HS-5 (cell line): ENCODE measurements at regions not wholly inside any gene's neighbourhood (a gene's known extent, or its start where the extent isn't known, plus 50 kb on each side); places are given as distances from the start of the nearest gene placed in this dataset.

Experiments
- DNase-seq: peaks from one replicate; pipeline ENCODE4 v3.0.0-alpha.2; 2012; ENCODE audit warnings: low read depth

- DNase-seq = no peak
Measured at GRCh38 chr4:186889876-186890643, 166.4 kb upstream of the FAT1 start.

- no peak for DNase-seq
Measured at GRCh38 chr4:186891859-186892486, 168.3 kb upstream of the FAT1 start.

GRCh38 chr4:186898367-186898766, 174.7 kb upstream of the FAT1 start:
- DNase-seq = no peak

- DNase-seq = no peak
Measured at GRCh38 chr4:186900232-186900900, 176.7 kb upstream of the FAT1 start.

- DNase-seq = no peak
Measured at GRCh38 chr4:186900984-186901383, 177.3 kb upstream of the FAT1 start.

GRCh38 chr4:186901850-186902249, 178.2 kb upstream of the FAT1 start:
- no peak for DNase-seq

- no peak for DNase-seq
Measured at GRCh38 chr4:186902361-186902760, 178.7 kb upstream of the FAT1 start.

- peak; percentile 83 for DNase-seq
Measured at GRCh38 chr4:186904101-186904500, 180.4 kb upstream of the FAT1 start.

GRCh38 chr4:186906722-186907121, 183.1 kb upstream of the FAT1 start:
- DNase-seq = no peak

GRCh38 chr4:186910385-186910784, 186.7 kb upstream of the FAT1 start:
- no peak for DNase-seq

GRCh38 chr4:186912606-186913005, 188.9 kb upstream of the FAT1 start:
- DNase-seq = no peak

GRCh38 chr4:186915816-186916215, 192.2 kb upstream of the FAT1 start:
- DNase-seq = no peak

- no peak for DNase-seq
Measured at GRCh38 chr4:186917136-186917535, 193.5 kb upstream of the FAT1 start.

GRCh38 chr4:186918466-186918865, 194.8 kb upstream of the FAT1 start:
- no peak for DNase-seq

GRCh38 chr4:186919340-186919739, 195.7 kb upstream of the FAT1 start:
- DNase-seq = no peak

- no peak for DNase-seq
Measured at GRCh38 chr4:186920483-186920882, 196.8 kb upstream of the FAT1 start.

GRCh38 chr4:186920992-186921391, 197.3 kb upstream of the FAT1 start:
- no peak for DNase-seq

GRCh38 chr4:186924723-186925122, 201.1 kb upstream of the FAT1 start:
- DNase-seq = no peak

GRCh38 chr4:186927624-186928023, 204.0 kb upstream of the FAT1 start:
- no peak for DNase-seq

GRCh38 chr4:186930024-186930423, 206.4 kb upstream of the FAT1 start:
- no peak for DNase-seq

GRCh38 chr4:186931519-186931918, 207.9 kb upstream of the FAT1 start:
- peak; percentile 34 for DNase-seq

GRCh38 chr4:186932196-186932595, 208.5 kb upstream of the FAT1 start:
- no peak for DNase-seq

GRCh38 chr4:186932631-186933187, 209.1 kb upstream of the FAT1 start:
- DNase-seq = peak; percentile 35
